Activated CD4-positive, CD25-positive, alpha-beta regulatory T cell (primary cell): ENCODE measurements at regions not wholly inside any gene's neighbourhood (a gene's known extent, or its start where the extent isn't known, plus 50 kb on each side); places are given as distances from the start of the nearest gene placed in this dataset.

ENCODE experiments used
- DNase-seq, 4 experiments: peaks; one replicate each; lab custom pipeline; 2025; lab: John Stamatoyannopoulos, UW

GRCh38 chr7:130897515-130898419 lies 163.8 kb upstream of the KLF14 start:
- no peak for DNase-seq

- DNase-seq, result no peak
Observed at GRCh38 chr7:130899071-130899560, 165.1 kb upstream of the KLF14 start.

- no peak for DNase-seq
Observed at GRCh38 chr7:130899638-130900401, 165.8 kb upstream of the KLF14 start.

DNA sequence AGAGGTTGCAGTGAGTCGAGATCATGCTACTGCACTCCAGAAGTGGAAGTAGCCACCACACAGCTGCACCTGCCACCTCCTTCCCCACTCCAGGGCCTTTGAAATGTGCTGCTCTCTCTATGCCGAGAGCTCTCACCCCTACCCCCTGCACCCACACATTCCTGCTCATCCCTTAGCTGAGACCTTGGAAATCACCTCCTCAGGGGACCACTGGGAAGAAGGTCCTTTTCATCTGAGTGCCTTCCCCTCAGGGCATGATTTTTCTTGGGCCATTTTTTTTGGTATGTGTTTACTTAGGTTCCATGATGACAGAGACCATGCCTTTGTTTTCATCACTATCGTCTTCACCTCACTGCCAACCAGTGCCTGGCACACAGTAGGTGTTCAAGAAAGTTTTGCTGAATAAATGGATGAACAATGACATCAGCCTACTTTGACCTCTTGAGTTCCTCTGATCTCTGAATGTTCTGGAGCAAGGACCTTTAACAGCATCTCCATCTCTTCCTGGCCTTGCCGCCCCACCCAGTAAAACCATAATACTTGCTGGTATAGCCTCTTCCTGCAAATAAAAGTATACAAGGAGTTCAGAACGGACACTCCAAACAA lies 166.6 kb upstream of the KLF14 start:
- no peak for DNase-seq

- DNase-seq, result no peak
Observed at GRCh38 chr7:130901209-130901783, 167.3 kb upstream of the KLF14 start.

GRCh38 chr7:130902755-130903357 lies 168.8 kb upstream of the KLF14 start:
- DNase-seq, result no peak

DNA sequence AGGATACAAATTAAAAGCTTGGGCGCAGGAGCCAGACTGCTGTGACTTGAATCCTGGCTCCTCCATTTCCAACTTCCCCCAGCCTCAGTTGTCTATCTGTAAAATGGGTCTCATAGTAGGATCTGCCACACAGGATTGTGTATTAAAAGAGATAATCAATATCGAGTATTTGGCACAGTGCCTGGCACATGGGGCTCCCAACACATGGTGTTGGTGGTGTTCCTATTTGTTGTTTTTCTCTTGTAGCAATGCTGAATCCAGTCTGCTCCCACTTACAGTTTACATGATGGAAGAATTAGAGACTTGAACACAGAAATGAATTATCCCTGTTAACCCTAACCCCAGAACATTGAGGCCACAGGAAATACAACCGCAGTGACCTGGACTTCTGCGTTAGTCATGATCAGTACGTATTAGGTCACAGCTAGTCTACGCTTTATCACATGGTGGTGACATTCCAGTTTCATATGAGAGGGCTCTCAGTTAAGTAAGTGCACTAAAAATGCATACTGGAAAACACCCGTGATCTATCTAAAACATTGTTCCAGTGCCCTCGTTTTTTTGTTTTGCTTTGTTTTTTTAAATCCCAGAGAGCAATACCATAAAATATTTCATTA lies 169.5 kb upstream of the KLF14 start:
- DNase-seq, result no peak

DNA sequence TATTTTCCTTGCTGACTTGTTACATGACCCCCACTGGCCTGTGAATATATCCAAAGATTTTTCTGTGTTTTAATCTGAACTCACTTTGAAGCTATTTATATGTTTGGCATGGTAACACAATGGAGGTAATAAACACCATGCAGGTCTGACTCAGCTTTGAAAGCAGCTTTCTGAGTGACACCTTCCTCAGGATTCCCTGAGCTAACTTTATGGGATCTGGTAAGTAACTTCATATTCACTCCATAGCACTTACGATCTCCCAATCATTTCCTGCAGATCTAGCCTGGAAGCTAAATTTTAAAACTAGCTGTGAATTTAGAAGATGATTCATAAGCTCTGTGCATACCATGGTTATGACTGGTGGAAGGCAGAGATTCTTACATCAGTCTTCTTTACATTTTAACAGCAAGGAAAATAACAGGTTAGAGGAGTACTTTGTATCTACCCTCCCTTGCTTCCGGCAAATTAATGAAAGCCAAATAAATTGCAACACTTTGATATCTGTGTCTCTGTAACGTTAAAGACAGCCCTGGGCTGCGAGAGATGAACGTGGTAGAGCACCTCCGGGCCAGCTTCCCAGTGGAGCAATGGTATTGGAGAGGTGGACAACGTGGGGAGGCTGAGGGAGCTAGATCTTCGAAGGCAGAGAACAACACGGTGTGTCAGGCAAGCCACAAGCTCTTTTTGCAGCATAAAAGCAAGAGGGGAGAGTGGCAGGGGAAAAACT lies 170.2 kb upstream of the KLF14 start:
- no peak for DNase-seq

DNA sequence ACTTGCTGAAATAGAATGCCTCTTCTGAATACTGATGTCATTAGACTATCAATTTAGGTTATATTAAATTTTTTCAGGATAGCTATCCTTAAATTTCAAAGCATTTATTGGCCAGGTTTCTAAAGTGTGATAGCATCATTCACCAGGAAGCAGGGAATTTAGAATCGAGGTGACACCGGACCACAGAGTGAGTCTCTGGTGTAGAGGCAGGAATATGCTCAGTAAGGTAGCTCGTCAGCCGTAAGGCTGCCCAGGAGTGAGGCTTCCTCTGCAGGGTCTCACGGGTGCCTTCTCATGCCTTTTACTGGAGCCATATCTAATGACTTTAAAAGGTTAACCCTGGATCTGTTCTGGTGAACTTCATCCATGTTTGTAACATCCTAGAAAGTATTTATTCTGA lies 170.8 kb upstream of the KLF14 start:
- DNase-seq, result no peak

- DNase-seq, result no peak
Observed at GRCh38 chr7:130906575-130906974, 172.6 kb upstream of the KLF14 start.

DNA sequence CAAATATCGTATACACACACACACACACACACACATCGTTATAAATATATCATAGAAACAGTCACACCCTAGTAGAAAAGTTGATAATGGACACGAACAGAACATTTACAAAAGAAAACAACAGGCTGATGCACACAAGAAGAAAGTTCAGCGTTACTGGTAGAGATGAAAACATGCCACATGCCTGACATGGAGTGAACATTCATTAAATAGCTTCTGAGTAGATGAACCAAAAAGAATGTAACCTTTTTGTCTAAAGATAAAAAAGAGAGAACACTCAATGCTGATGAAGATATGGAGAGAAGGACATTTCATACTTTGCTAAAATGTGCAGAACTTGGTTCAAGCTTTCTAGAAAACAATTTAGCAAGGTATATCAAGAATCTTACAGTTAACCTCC lies 173.4 kb upstream of the KLF14 start:
- DNase-seq, result no peak

GRCh38 chr7:130908345-130909160 lies 174.5 kb upstream of the KLF14 start:
- no peak for DNase-seq

GRCh38 chr7:130909161-130909836 lies 175.3 kb upstream of the KLF14 start:
- no peak for DNase-seq

DNA sequence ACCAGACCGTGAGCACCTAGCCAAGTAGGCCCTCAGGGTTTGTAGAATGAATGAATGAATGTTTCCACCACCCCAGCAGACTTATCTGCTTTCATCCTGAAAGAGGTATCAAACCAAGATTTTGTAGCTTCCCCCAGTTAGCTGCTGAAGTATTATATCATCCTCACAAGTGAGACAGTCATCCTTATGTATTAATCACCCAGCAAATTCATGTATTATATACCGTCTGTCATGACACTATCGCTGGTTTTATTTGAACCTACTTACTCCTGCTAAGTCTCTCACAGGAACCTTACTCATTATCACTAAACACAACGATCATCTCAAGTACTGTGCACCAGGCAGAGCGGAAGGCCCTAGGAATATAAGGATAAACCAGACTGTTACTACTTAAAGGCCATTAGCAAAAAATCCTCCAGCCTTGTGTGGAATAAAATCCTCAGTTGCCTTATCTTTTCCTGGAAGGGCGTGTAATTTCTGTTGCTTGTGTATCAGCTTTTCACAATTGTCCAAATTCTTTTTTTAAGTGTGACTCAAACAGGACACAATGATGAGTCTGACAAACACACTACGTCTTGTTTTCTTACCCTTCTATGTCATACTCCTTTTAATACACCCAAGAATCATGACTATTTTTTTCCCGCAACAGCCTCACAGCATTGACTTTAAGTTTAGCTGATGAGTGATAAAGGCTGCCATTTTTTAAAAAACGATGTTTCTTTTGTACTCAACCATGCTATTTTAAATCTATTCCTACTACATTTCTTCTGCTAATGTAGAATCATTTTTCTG lies 176.1 kb upstream of the KLF14 start:
- no peak for DNase-seq

- no peak for DNase-seq
Observed at GRCh38 chr7:130910949-130911944, 177.2 kb upstream of the KLF14 start.

DNA sequence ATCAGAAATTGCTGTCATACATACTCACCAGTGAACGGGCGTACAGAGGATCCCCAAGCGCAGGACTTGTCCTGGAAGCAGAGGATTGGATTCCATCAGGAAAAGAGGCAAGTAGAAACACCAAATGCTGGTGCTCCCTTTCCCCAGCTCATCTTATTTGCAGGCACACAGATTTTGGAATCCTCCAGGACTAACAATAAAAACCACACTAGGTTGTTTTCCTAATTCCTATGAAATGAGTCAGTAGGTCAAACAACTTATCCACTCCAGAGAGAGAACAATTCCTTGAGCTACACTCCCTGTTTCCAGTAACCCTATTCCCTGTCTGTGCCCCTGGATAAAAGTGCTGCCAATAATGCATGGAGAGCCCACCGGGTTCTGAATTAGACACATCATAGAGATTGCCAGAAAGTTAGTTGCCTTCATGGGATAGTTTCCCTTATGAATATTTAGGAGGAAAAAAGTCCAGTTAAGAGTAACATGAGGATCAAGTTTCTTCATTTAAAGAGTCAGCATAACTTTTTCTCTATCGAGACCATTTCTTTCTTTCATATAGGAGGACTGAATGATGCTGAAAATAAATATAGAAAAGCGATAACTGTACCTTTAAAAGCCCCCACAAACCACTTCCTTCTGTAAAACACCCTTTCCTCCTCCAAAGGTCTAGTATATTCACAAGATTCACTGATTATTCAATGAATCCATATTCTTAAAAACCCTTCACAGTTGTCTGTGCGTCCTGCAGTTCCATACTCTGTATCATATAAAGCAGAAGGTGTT lies 178.3 kb upstream of the KLF14 start:
- no peak for DNase-seq
